ENCODE measurements at regions not wholly inside any gene's neighbourhood (a gene's known extent, or its start where the extent isn't known, plus 50 kb on each side); places are given as distances from the start of the nearest gene placed in this dataset.

DNA sequence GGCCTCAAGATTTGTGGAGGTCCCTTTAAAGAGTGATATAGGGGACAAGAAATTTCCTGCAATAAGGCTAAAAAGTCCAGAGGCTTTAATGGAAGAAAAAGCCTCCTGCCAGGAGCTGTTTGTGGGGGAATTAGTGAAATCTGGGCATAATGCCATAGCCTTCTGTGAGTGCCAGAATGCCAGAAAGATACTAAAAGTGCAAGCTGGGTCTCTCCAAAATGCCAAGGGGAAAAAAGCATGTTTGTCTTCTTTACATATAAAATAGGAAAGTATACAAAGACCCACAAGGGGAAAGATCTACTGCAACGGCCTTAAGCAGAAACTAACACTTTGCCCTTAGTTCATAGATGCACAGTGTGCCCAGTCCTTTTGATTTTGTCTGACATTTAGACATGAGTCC lies 647.7 kb upstream of the ZNF804A start:
- no peaks in the 10 kb centered on the region for H3K27me3 ChIP-seq
- H3K36me3 ChIP-seq = no peaks in the 10 kb centered on the region
- DNase-seq = peak in 1 of 2 donors; percentile 20
- no peak for TF ChIP-seq EP300 (IDR thresholded peaks at IDR 0.05)
- TF ChIP-seq CTCF (IDR thresholded peaks at IDR 0.05) = no peak
- TF ChIP-seq POLR2A (IDR thresholded peaks at IDR 0.05) = no peak
- no peak for TF ChIP-seq POLR2AphosphoS5 (IDR thresholded peaks at IDR 0.05)
- 19 to 47% (median 41%) methylated on average over 1 of the region's 1 CpG for WGBS, 5 donors
- H3K27ac ChIP-seq = no peak overlapping the region
- H3K9me3 ChIP-seq = no peaks in the 10 kb centered on the region
- peaks cover 0 to 7% (median 0%) of the 10 kb centered on the region in 4 donors for H3K4me1 ChIP-seq
- no peak overlapping the region for H3K4me3 ChIP-seq
- intact Hi-C loops (cut with DNase I; ENCODE audit: low total_unique reads) = no loop called here

GRCh38 chr2:183951630-183952029 lies 646.7 kb upstream of the ZNF804A start:
- TF ChIP-seq EP300 (IDR thresholded peaks at IDR 0.05) = no peak
- no peak for TF ChIP-seq POLR2A (IDR thresholded peaks at IDR 0.05)
- no peak for TF ChIP-seq POLR2AphosphoS5 (IDR thresholded peaks at IDR 0.05)
- TF ChIP-seq CTCF (IDR thresholded peaks at IDR 0.05) = no peak
- intact Hi-C loops (cut with DNase I; ENCODE audit: low total_unique reads) = no loop called here
- Histone ChIP-seq H3K4me1 (peaks cover 0 to 7% (median 0%) of the 10 kb centered on the region in 4 donors), H3K4me3 (no peak overlapping the region), H3K27me3 (no peaks in the 10 kb centered on the region), H3K9me3 (no peaks in the 10 kb centered on the region), H3K36me3 (no peaks in the 10 kb centered on the region), H3K27ac (no peak overlapping the region)
- DNase-seq = no peak
- WGBS, 5 donors = 53 to 68% (median 61%) methylated on average over 2 of the region's 2 CpGs

GRCh38 chr2:183952741-183953140 lies 645.6 kb upstream of the ZNF804A start:
- WGBS, 5 donors = 27 to 57% (median 38%) methylated on average over 2 of the region's 2 CpGs
- intact Hi-C loops (cut with DNase I; ENCODE audit: low total_unique reads) = no loop called here

DNA sequence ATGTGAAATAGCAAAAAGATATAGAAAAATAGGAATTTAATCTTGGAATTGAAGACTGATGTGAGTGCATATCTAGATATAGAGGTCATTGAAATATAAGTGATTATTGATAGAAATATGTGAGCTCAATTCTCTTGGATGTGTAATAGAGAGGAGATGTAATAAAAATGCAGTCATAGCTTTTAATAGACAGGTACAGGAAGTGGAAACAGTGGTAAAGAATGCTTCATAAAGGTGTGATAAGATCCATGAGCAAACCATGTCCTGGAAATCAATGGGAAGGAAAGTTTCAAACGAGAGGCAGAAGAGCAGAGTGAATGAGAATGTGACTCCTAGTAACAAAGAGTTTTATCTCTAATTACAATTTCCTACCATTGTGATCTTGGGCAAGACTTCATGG lies 634.7 kb upstream of the ZNF804A start:
- Histone ChIP-seq H3K27me3 (no peaks in the 10 kb centered on the region), H3K36me3 (no peaks in the 10 kb centered on the region), H3K4me3 (no peak overlapping the region), H3K4me1 (no peaks in the 10 kb centered on the region), H3K27ac (no peak overlapping the region), H3K9me3 (no peaks in the 10 kb centered on the region)
- TF ChIP-seq POLR2AphosphoS5 (IDR thresholded peaks at IDR 0.05) (no peak), POLR2A (IDR thresholded peaks at IDR 0.05) (no peak), CTCF (IDR thresholded peaks at IDR 0.05) (no peak), EP300 (IDR thresholded peaks at IDR 0.05) (no peak)
- intact Hi-C loops (cut with DNase I; ENCODE audit: low total_unique reads) = no loop called here
- WGBS, 5 donors = 9 to 62% (median 35%) methylated on average over 1 of the region's 1 CpG
- DNase-seq = no peak

More at GRCh38 chr2:183952741-183953140, 645.6 kb upstream of the ZNF804A start:
- Histone ChIP-seq H3K4me3 (no peak overlapping the region), H3K27ac (no peak overlapping the region), H3K4me1 (peaks cover 0 to 7% (median 0%) of the 10 kb centered on the region in 4 donors), H3K9me3 (no peaks in the 10 kb centered on the region), H3K27me3 (no peaks in the 10 kb centered on the region), H3K36me3 (no peaks in the 10 kb centered on the region)
- DNase-seq = no peak
- TF ChIP-seq POLR2AphosphoS5 (IDR thresholded peaks at IDR 0.05) (no peak), POLR2A (IDR thresholded peaks at IDR 0.05) (no peak), CTCF (IDR thresholded peaks at IDR 0.05) (no peak), EP300 (IDR thresholded peaks at IDR 0.05) (no peak)
